HG02938 (cell line): ENCODE measurements at regions not wholly inside any gene's neighbourhood (a gene's known extent, or its start where the extent isn't known, plus 50 kb on each side); places are given as distances from the start of the nearest gene placed in this dataset.

Source experiments
- ATAC-seq: cut with Tn5 transposase; IDR thresholded peaks from one replicate; pipeline ENCODE4 v1.9.1; 2021; ENCODE audit warnings: mild to moderate bottlenecking, moderate library complexity; ENCODE audit not compliant: unreplicated experiment

GRCh38 chr18:79625924-79626561 lies 53.6 kb upstream of the CTDP1 start:
- ATAC-seq = no peak

- ATAC-seq = no peak
These were observed 52.5 kb upstream of the CTDP1 start for GRCh38 chr18:79626905-79627749.

GRCh38 chr18:79627750-79628294 lies 51.8 kb upstream of the CTDP1 start:
- no peak for ATAC-seq

- ATAC-seq = no peak
These were observed 51.0 kb upstream of the CTDP1 start for GRCh38 chr18:79628416-79629248.

- no peak for ATAC-seq
These were observed 50.4 kb upstream of the CTDP1 start for GRCh38 chr18:79629249-79629558.

DNA sequence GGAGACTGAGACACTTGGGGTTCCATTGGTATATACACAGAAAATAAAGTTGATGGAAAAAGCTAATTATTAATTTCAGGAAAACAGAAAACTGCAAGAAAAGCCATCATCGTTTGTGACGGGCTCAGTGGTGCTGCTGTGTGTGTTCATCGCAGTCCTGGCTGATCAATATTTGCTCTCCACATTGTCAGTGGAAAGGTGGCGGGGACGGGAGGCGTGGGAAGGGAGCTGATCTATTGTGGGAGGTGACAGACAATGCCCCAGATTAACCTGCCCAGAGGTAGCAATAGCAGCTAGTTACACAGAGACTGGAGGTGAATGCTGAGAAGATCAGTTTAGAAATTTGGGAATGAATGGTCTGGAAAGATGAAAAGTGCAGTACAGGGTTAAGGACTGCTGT lies 50.0 kb upstream of the CTDP1 start:
- ATAC-seq = no peak
